Neural progenitor cell (in vitro differentiated cells): ENCODE measurements at regions not wholly inside any gene's neighbourhood (a gene's known extent, or its start where the extent isn't known, plus 50 kb on each side); places are given as distances from the start of the nearest gene placed in this dataset.

ENCODE experiments used
- DNase-seq: peaks from one replicate; pipeline ENCODE4 v3.0.0-alpha.2; 2016; ENCODE audit warnings: low spot score
- H2AFZ ChIP-seq: fragments of 200-600 bp; sonication (generic); replicated peaks from 2 replicates; pipeline ENCODE4 v1.6.1; 2016; ENCODE audit warnings: antibody characterized with exemption
- H3F3A ChIP-seq: fragments of 200-600 bp; sonication (generic); 2 replicates; pipeline ENCODE4 v1.6.1; 2016; ENCODE audit warnings: antibody characterized with exemption, low read depth
- H3K27ac ChIP-seq: fragments of 200-600 bp; sonication (generic); 2 replicates; pipeline ENCODE4 v1.5.1; 2016; ENCODE audit warnings: mild to moderate bottlenecking
- H3K27me3 ChIP-seq: fragments of 200-600 bp; sonication (generic); 2 replicates; pipeline ENCODE4 v1.6.1; 2016; ENCODE audit warnings: mild to moderate bottlenecking, moderate library complexity
- H3K36me3 ChIP-seq: fragments of 200-600 bp; sonication (generic); 2 replicates; pipeline ENCODE4 v1.5.1; 2016
- H3K4me1 ChIP-seq: fragments of 200-600 bp; sonication (generic); 2 replicates; pipeline ENCODE4 v1.6.1; 2016; ENCODE audit warnings: mixed run types
- H3K4me2 ChIP-seq: fragments of 200-600 bp; sonication (generic); 2 replicates; pipeline ENCODE4 v1.6.1; 2016
- H3K4me3 ChIP-seq: fragments of 200-600 bp; sonication (generic); 2 replicates; pipeline ENCODE4 v1.5.1; 2016
- H3K79me2 ChIP-seq: fragments of 200-600 bp; sonication (generic); 2 replicates; pipeline ENCODE4 v1.6.1; 2016; ENCODE audit warnings: low read depth
- H3K9ac ChIP-seq: fragments of 200-600 bp; sonication (generic); 2 replicates; pipeline ENCODE4 v1.6.1; 2016
- H3K9me3 ChIP-seq: fragments of 200-600 bp; sonication (generic); 2 replicates; pipeline ENCODE4 v1.5.1; 2016; ENCODE audit warnings: low read depth
- H4K20me1 ChIP-seq: fragments of 200-600 bp; sonication (generic); 2 replicates; pipeline ENCODE4 v1.6.1; 2016; ENCODE audit warnings: low read depth
- H3K27ac Mint-ChIP-seq: 3 replicates; pipeline ENCODE4 v1.8.0; 2021; ENCODE audit warnings: mixed read lengths
- H3K27me3 Mint-ChIP-seq: 2 replicates; pipeline ENCODE4 v1.8.0; 2022; ENCODE audit warnings: low read depth, mild to moderate bottlenecking, inconsistent platforms, moderate library complexity, mixed read lengths; ENCODE audit not compliant: insufficient read depth
- H3K36me3 Mint-ChIP-seq: 3 replicates; pipeline ENCODE4 v1.8.0; 2021; ENCODE audit warnings: mixed read lengths
- H3K4me1 Mint-ChIP-seq: 3 replicates; pipeline ENCODE4 v1.8.0; 2021; ENCODE audit warnings: mixed read lengths
- H3K4me3 Mint-ChIP-seq: 3 replicates; pipeline ENCODE4 v1.8.0; 2021; ENCODE audit warnings: mild to moderate bottlenecking, moderate library complexity, mixed read lengths
- H3K9me3 Mint-ChIP-seq: 3 replicates; pipeline ENCODE4 v1.8.0; 2020; ENCODE audit warnings: mixed read lengths
- CTCF ChIP-seq: fragments of 200-600 bp; sonication (generic); IDR thresholded peaks from 2 replicates; pipeline ENCODE4 v1.5.1; 2017; ENCODE audit warnings: antibody characterized with exemption, mild to moderate bottlenecking
- EZH2 ChIP-seq: fragments of 200-600 bp; sonication (generic); IDR thresholded peaks from 2 replicates; pipeline ENCODE4 v1.6.1; 2017; ENCODE audit warnings: antibody characterized with exemption, mild to moderate bottlenecking, moderate library complexity
- EZH2phosphoT487 ChIP-seq: fragments of 200-600 bp; sonication (generic); IDR thresholded peaks from 2 replicates; pipeline ENCODE4 v1.6.1; 2017; ENCODE audit warnings: antibody characterized with exemption

GRCh38 chr11:110375351-110375750, 54.4 kb upstream of the FDX1 start:
- Mint-ChIP-seq H3K36me3 (no peaks in the 10 kb centered on the region), H3K4me3 (no peak overlapping the region), H3K4me1 (peaks cover 10% of the 10 kb centered on the region), H3K27me3 (peaks cover 7% of the 10 kb centered on the region), H3K27ac (no peak overlapping the region), H3K9me3 (peaks cover 2% of the 10 kb centered on the region)
- Histone ChIP-seq H2AFZ (no peak overlapping the region), H3K9ac (no peak overlapping the region), H3K9me3 (no peaks in the 10 kb centered on the region), H3K4me2 (no peak overlapping the region), H3F3A (peaks cover 3% of the 10 kb centered on the region), H3K27me3 (no peaks in the 10 kb centered on the region), H3K27ac (no peak overlapping the region), H3K79me2 (no peaks in the 10 kb centered on the region), H3K4me1 (peaks cover 4% of the 10 kb centered on the region), H3K36me3 (no peaks in the 10 kb centered on the region), H4K20me1 (no peaks in the 10 kb centered on the region), H3K4me3 (no peak overlapping the region)
- TF ChIP-seq CTCF, result no peak
- no peak for TF ChIP-seq EZH2
- TF ChIP-seq EZH2phosphoT487, result no peak
- no peak for DNase-seq

- no peak overlapping the region for H3K9ac ChIP-seq
- H3K36me3 ChIP-seq, result no peaks in the 10 kb centered on the region
- no peak overlapping the region for H3K4me2 ChIP-seq
- H3K27ac ChIP-seq, result no peak overlapping the region
- peaks cover 4% of the 10 kb centered on the region for H3K4me1 ChIP-seq
- no peak for DNase-seq
- no peak overlapping the region for H3K4me3 ChIP-seq
- peaks cover 3% of the 10 kb centered on the region for H3F3A ChIP-seq
- Mint-ChIP-seq H3K4me3 (no peak overlapping the region), H3K27ac (no peak overlapping the region), H3K9me3 (peaks cover 2% of the 10 kb centered on the region), H3K36me3 (no peaks in the 10 kb centered on the region), H3K4me1 (peaks cover 10% of the 10 kb centered on the region), H3K27me3 (peaks cover 7% of the 10 kb centered on the region)
- no peaks in the 10 kb centered on the region for H4K20me1 ChIP-seq
- no peaks in the 10 kb centered on the region for H3K79me2 ChIP-seq
- peak overlapping the region; percentile 8 for H2AFZ ChIP-seq
- H3K9me3 ChIP-seq, result no peaks in the 10 kb centered on the region
- H3K27me3 ChIP-seq, result no peaks in the 10 kb centered on the region
- no peak for TF ChIP-seq CTCF
- TF ChIP-seq EZH2phosphoT487, result no peak
- TF ChIP-seq EZH2, result no peak
These were observed 53.7 kb upstream of the FDX1 start for GRCh38 chr11:110376021-110376420.

- no peak overlapping the region for H3K27ac Mint-ChIP-seq
- no peak overlapping the region for H3K27ac ChIP-seq
- H3K27me3 Mint-ChIP-seq, result peaks cover 5% of the 10 kb centered on the region
- DNase-seq, result peak; percentile 78
- H3K4me3 Mint-ChIP-seq, result no peak overlapping the region
- no peaks in the 10 kb centered on the region for H3K36me3 ChIP-seq
- H4K20me1 ChIP-seq, result no peaks in the 10 kb centered on the region
- no peak overlapping the region for H3K9ac ChIP-seq
- no peaks in the 10 kb centered on the region for H3K79me2 ChIP-seq
- peak overlapping the region; percentile 35 for H2AFZ ChIP-seq
- TF ChIP-seq EZH2 (no peak), CTCF (peak; percentile 97)
- H3F3A ChIP-seq, result peaks cover 3% of the 10 kb centered on the region
- H3K36me3 Mint-ChIP-seq, result no peaks in the 10 kb centered on the region
- peaks cover 4% of the 10 kb centered on the region for H3K4me1 ChIP-seq
- no peak overlapping the region for H3K4me3 ChIP-seq
- peaks cover 2% of the 10 kb centered on the region for H3K9me3 Mint-ChIP-seq
- peak overlapping the region; percentile 10 for H3K4me2 ChIP-seq
- no peaks in the 10 kb centered on the region for H3K9me3 ChIP-seq
- no peaks in the 10 kb centered on the region for H3K27me3 ChIP-seq
- H3K4me1 Mint-ChIP-seq, result peaks cover 10% of the 10 kb centered on the region
These were observed 52.9 kb upstream of the FDX1 start for GRCh38 chr11:110376711-110377324.
